IMR-90 (cell line): ENCODE measurements at regions not wholly inside any gene's neighbourhood (a gene's known extent, or its start where the extent isn't known, plus 50 kb on each side); places are given as distances from the start of the nearest gene placed in this dataset.

Source experiments
- ATAC-seq: fragments of 200-7000 bp; cut with Tn5 transposase; 2 replicates; pipeline ENCODE4 v1.9.1; 2020; ENCODE audit warnings: low read depth, mild to moderate bottlenecking, moderate library complexity
- BruUV-seq: library from RNA; stranded (reverse); fragments of 400-500 nt; replicated peaks from 2 replicates; lab custom pipeline; 2021; lab: Mats Ljungman, UMichigan
- CTCF ChIA-PET: fragments of 300-600 bp; formaldehyde crosslinking; extraction: SDS; loops from one replicate; lab custom pipeline; 2021; ENCODE audit warnings: antibody characterized with exemption; lab: Yijun Ruan, JAX
- POLR2A ChIA-PET: fragments of 300-600 bp; sonication (Branson Sonifier 250); formaldehyde crosslinking; loops from one replicate; lab custom pipeline; 2022; ENCODE audit warnings: antibody characterized with exemption; ENCODE audit not compliant: unreplicated experiment; lab: Charles Lee
- DNase-seq: peaks from one replicate; pipeline ENCODE4 v3.0.0; 2013
- H2AFZ ChIP-seq: replicated peaks from 2 replicates; pipeline ENCODE3; 2013; ENCODE audit warnings: low read length, mild to moderate bottlenecking; ENCODE audit not compliant: poor library complexity
- H2AK5ac ChIP-seq: 2 replicates; pipeline ENCODE4 v1.6.1; 2013; ENCODE audit warnings: low read depth, low read length, inconsistent platforms
- H2AK9ac ChIP-seq: replicated peaks from 2 replicates; pipeline ENCODE3; 2013; ENCODE audit warnings: mild to moderate bottlenecking, low read depth, low read length, moderate library complexity; ENCODE audit not compliant: poor library complexity
- H2BK120ac ChIP-seq: 2 replicates; pipeline ENCODE4 v1.6.1; 2013; ENCODE audit warnings: low read depth, low read length, inconsistent platforms
- H2BK15ac ChIP-seq: 3 replicates; pipeline ENCODE4 v1.6.1; 2013; ENCODE audit warnings: low read depth, low read length, inconsistent platforms
- H2BK20ac ChIP-seq: 2 replicates; pipeline ENCODE4 v1.6.1; 2013; ENCODE audit warnings: low read depth, mild to moderate bottlenecking, inconsistent platforms, low read length, moderate library complexity
- H2BK5ac ChIP-seq: 2 replicates; pipeline ENCODE4 v1.6.1; 2013; ENCODE audit warnings: mild to moderate bottlenecking, low read depth, low read length, inconsistent platforms; ENCODE audit not compliant: poor library complexity, severe bottlenecking
- H3K14ac ChIP-seq: replicated peaks from 2 replicates; pipeline ENCODE4 v1.6.1; 2013; ENCODE audit warnings: low read depth, low read length, inconsistent platforms
- H3K18ac ChIP-seq: 2 replicates; pipeline ENCODE4 v1.6.1; 2013; ENCODE audit warnings: low read depth, low read length, control low read depth
- H3K23ac ChIP-seq: 2 replicates; pipeline ENCODE4 v1.6.1; 2013; ENCODE audit warnings: low read depth, low read length, inconsistent platforms
- H3K27ac ChIP-seq: 2 replicates; pipeline ENCODE4 v1.5.1; 2013; ENCODE audit warnings: mild to moderate bottlenecking, control low read depth, low read length; ENCODE audit not compliant: insufficient read depth
- H3K27me3 ChIP-seq: 2 replicates; pipeline ENCODE4 v1.6.1; 2013; ENCODE audit warnings: low read length; ENCODE audit not compliant: control insufficient read depth, insufficient read depth
- H3K36me3 ChIP-seq: 2 replicates; pipeline ENCODE4 v1.6.1; 2013; ENCODE audit warnings: low read length, mixed read lengths; ENCODE audit not compliant: control insufficient read depth, insufficient read depth
- H3K4ac ChIP-seq: 2 replicates; pipeline ENCODE4 v1.6.1; 2013; ENCODE audit warnings: low read depth, low read length, inconsistent platforms
- H3K4me1 ChIP-seq: 2 replicates; pipeline ENCODE4 v1.6.1; 2013; ENCODE audit warnings: low read length, mixed read lengths; ENCODE audit not compliant: control insufficient read depth, insufficient read depth
- H3K4me2 ChIP-seq: 2 replicates; pipeline ENCODE4 v1.6.1; 2013; ENCODE audit warnings: low read depth, mild to moderate bottlenecking, control low read depth, low read length, moderate library complexity
- H3K4me3 ChIP-seq: 2 replicates; pipeline ENCODE4 v1.5.1; 2013; ENCODE audit warnings: low read depth, mild to moderate bottlenecking, control low read depth, low read length, moderate library complexity; ENCODE audit not compliant: insufficient read depth
- H3K56ac ChIP-seq: 2 replicates; pipeline ENCODE4 v1.6.1; 2013; ENCODE audit warnings: low read length, inconsistent platforms; ENCODE audit not compliant: insufficient read depth; ENCODE audit errors: extremely low read depth
- H3K79me1 ChIP-seq, 2 experiments: 2 replicates each; pipeline ENCODE4 v1.6.1; 2013; ENCODE audit warnings: low read length in 2 of 2, inconsistent platforms in 1 of 2, low read depth in 1 of 2
- H3K9ac ChIP-seq: 2 replicates; pipeline ENCODE4 v1.6.1; 2013; ENCODE audit warnings: low read depth, low read length, control low read depth
- H3K9me1 ChIP-seq: 2 replicates; pipeline ENCODE4 v1.6.1; 2013; ENCODE audit warnings: low read length, inconsistent platforms; ENCODE audit not compliant: insufficient read depth
- H3K9me3 ChIP-seq: 2 replicates; pipeline ENCODE4 v1.6.1; 2013; ENCODE audit warnings: low read length; ENCODE audit not compliant: control insufficient read depth, insufficient read depth
- H4K20me1 ChIP-seq: 2 replicates; pipeline ENCODE4 v1.6.1; 2013; ENCODE audit warnings: low read length, inconsistent platforms; ENCODE audit not compliant: insufficient read depth
- H4K5ac ChIP-seq: 2 replicates; pipeline ENCODE4 v1.6.1; 2013; ENCODE audit warnings: mild to moderate bottlenecking, low read depth, low read length, control low read depth
- H4K8ac ChIP-seq, 2 experiments: 2 replicates each; pipeline ENCODE4 v1.6.1; 2013; ENCODE audit warnings: low read depth in 2 of 2, low read length in 2 of 2, control low read depth in 1 of 2, inconsistent platforms in 1 of 2
- H4K91ac ChIP-seq: 2 replicates; pipeline ENCODE4 v1.6.1; 2013; ENCODE audit warnings: low read depth, low read length, inconsistent platforms; ENCODE audit not compliant: insufficient read depth
- BHLHE40 ChIP-seq: fragments of 150-350 bp; IDR thresholded peaks from 2 replicates; pipeline ENCODE4 v1.6.1; 2016; ENCODE audit warnings: mild to moderate bottlenecking, low read depth, low read length
- CEBPB ChIP-seq: IDR thresholded peaks from 2 replicates; pipeline ENCODE4 v1.6.1; 2012; ENCODE audit warnings: low read depth, low read length, improper control_type of control experiment
- ELK1 ChIP-seq: fragments of 150-350 bp; IDR thresholded peaks from 2 replicates; pipeline ENCODE4 v1.6.1; 2016; ENCODE audit warnings: low read depth, mild to moderate bottlenecking, low read length, moderate library complexity, borderline replicate concordance
- MAFK ChIP-seq: IDR thresholded peaks from 2 replicates; pipeline ENCODE4 v1.6.1; 2012; ENCODE audit warnings: low read depth, low read length, improper control_type of control experiment
- MXI1 ChIP-seq: IDR thresholded peaks from 2 replicates; pipeline ENCODE4 v1.6.1; 2012; ENCODE audit warnings: low read depth, mild to moderate bottlenecking, low read length, moderate library complexity, borderline replicate concordance
- NFE2L2 ChIP-seq: fragments of 150-350 bp; IDR thresholded peaks from 2 replicates; pipeline ENCODE4 v1.6.1; 2016; ENCODE audit warnings: low read depth, mild to moderate bottlenecking, low read length
- WGBS, 2 experiments: methylation state at CpG; one replicate each; pipeline versions ENCODE4 v1.1.5 to v1.1.7; 2013; ENCODE audit warnings: missing lambda C conversion rate in 2 of 2; ENCODE audit not compliant: insufficient read length in 1 of 2; ENCODE audit errors: extremely low coverage in 2 of 2; 5-methylcytosine and 5-hydroxymethylcytosine counted together
- dilution Hi-C: fragments of 300-500 bp; cut with HindIII; formaldehyde crosslinking; loops from one replicate; pipeline ENCODE4 v1.14.3; 2018; ENCODE audit warnings: low sequenced_read_pairs; ENCODE audit not compliant: unreplicated experiment
- in situ Hi-C: fragments of 300-500 bp; cut with MboI; formaldehyde crosslinking; loops from 3 replicates; pipeline ENCODE4 v1.14.3; 2019; ENCODE audit warnings: low sequenced_read_pairs, inconsistent platforms, mixed read lengths
- intact Hi-C: fragments of 100-400 bp; cut with micrococcal nuclease; formaldehyde crosslinking; loops from 2 replicates; pipeline ENCODE4 v1.10.0; 2022

GRCh38 chr20:4335722-4336121, 86.6 kb upstream of the ADRA1D start:
- intact Hi-C loops, result no loop called here
- dilution Hi-C loops, result no loop called here
- H2BK20ac ChIP-seq, result no peak overlapping the region
- H3K56ac ChIP-seq, result no peak overlapping the region
- H3K79me1 ChIP-seq, result no peaks in the 10 kb centered on the region
- no TSS peak for BruUV-seq
- no peaks in the 10 kb centered on the region for H3K36me3 ChIP-seq
- no peak overlapping the region for H2AFZ ChIP-seq
- ATAC-seq (no peak), DNase-seq (no peak)
- H3K9me3 ChIP-seq, result no peaks in the 10 kb centered on the region
- TF ChIP-seq MAFK (no peak), BHLHE40 (no peak), CEBPB (no peak), NFE2L2 (no peak), ELK1 (no peak), MXI1 (no peak)
- no peaks in the 10 kb centered on the region for H3K9me1 ChIP-seq
- ChIA-PET CTCF (no interaction called here), POLR2A (no interaction called here)
- WGBS, 2 experiments, result no CpG with 5 or more reads among the region's 1 CpG
- H2AK9ac ChIP-seq, result no peak overlapping the region
- H3K27me3 ChIP-seq, result peaks cover 53% of the 10 kb centered on the region
- H3K9ac ChIP-seq, result no peak overlapping the region
- H4K20me1 ChIP-seq, result no peaks in the 10 kb centered on the region
- in situ Hi-C loops, result no loop called here
- H4K5ac ChIP-seq, result no peak overlapping the region
- no peak overlapping the region for H3K18ac ChIP-seq
- no peak overlapping the region for H4K91ac ChIP-seq
- H2BK15ac ChIP-seq, result no peak overlapping the region
- no peak overlapping the region for H3K4me2 ChIP-seq
- no peak overlapping the region for H3K27ac ChIP-seq
- no peak overlapping the region for H3K14ac ChIP-seq
- no peak overlapping the region for H3K23ac ChIP-seq
- no peak overlapping the region for H4K8ac ChIP-seq
- no peak overlapping the region for H2BK5ac ChIP-seq
- H3K4me1 ChIP-seq, result no peaks in the 10 kb centered on the region
- no peak overlapping the region for H3K4me3 ChIP-seq
- H2AK5ac ChIP-seq, result no peak overlapping the region
- no peak overlapping the region for H3K4ac ChIP-seq
- H2BK120ac ChIP-seq, result no peak overlapping the region
